ENCODE measurements at regions not wholly inside any gene's neighbourhood (a gene's known extent, or its start where the extent isn't known, plus 50 kb on each side); places are given as distances from the start of the nearest gene placed in this dataset.

DNA sequence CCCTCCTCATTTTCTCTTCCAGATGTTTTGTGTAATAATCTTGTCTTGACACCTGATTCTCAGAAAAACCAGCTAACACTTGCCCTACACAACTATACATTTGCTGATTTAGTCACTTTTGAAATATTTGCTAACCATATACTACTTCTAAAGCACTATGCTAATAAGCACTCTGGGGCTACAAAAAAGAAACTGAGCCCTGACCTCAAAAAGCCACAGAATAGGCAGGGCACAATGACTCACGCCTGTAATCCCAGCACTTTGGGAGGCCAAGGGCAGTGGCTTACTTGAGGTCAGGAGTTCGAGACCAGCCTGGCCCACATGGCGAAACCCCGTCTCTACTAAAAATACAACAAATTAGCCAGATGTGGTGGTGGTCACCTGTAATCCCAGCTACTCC, 266.0 kb downstream of the RAD51AP2 start:
- TF ChIP-seq, protein P1, sequence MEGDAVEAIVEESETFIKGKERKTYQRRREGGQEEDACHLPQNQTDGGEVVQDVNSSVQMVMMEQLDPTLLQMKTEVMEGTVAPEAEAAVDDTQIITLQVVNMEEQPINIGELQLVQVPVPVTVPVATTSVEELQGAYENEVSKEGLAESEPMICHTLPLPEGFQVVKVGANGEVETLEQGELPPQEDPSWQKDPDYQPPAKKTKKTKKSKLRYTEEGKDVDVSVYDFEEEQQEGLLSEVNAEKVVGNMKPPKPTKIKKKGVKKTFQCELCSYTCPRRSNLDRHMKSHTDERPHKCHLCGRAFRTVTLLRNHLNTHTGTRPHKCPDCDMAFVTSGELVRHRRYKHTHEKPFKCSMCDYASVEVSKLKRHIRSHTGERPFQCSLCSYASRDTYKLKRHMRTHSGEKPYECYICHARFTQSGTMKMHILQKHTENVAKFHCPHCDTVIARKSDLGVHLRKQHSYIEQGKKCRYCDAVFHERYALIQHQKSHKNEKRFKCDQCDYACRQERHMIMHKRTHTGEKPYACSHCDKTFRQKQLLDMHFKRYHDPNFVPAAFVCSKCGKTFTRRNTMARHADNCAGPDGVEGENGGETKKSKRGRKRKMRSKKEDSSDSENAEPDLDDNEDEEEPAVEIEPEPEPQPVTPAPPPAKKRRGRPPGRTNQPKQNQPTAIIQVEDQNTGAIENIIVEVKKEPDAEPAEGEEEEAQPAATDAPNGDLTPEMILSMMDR (IDR thresholded peaks at IDR 0.05), result no peak
- TF ChIP-seq POLR2A (IDR thresholded peaks at IDR 0.05) (no peak), POLR2AphosphoS5 (IDR thresholded peaks at IDR 0.05; ENCODE audit: insufficient read depth in 1 of 2, low read depth in 1 of 2) (no peak)
